ENCODE measurements at regions not wholly inside any gene's neighbourhood (a gene's known extent, or its start where the extent isn't known, plus 50 kb on each side); places are given as distances from the start of the nearest gene placed in this dataset.

- no peak overlapping the region for H3K9ac ChIP-seq (ENCODE audit: low read length)
- no peaks in the 10 kb centered on the region for H3K9me3 ChIP-seq (ENCODE audit: control insufficient read depth, insufficient read depth, low read depth, low read length)
- peaks cover 13% of the 10 kb centered on the region; the same call in 1 of the 2 replicates for H3K27me3 ChIP-seq (ENCODE audit: control insufficient read depth, insufficient read depth, low read length)
- no peaks in the 10 kb centered on the region for H3K36me3 ChIP-seq (ENCODE audit: control insufficient read depth, insufficient read depth, low read length)
- H3K4me3 ChIP-seq (ENCODE audit: low read depth, low read length): no peak overlapping the region
- H3K27ac ChIP-seq (ENCODE audit: low read depth, low read length): no peak overlapping the region
- no peaks in the 10 kb centered on the region for H3K4me1 ChIP-seq (ENCODE audit: control insufficient read depth, insufficient read depth, low read length)
These were observed 109.2 kb upstream of the PHACTR3 start for GRCh38 chr20:59495166-59495565.

DNA sequence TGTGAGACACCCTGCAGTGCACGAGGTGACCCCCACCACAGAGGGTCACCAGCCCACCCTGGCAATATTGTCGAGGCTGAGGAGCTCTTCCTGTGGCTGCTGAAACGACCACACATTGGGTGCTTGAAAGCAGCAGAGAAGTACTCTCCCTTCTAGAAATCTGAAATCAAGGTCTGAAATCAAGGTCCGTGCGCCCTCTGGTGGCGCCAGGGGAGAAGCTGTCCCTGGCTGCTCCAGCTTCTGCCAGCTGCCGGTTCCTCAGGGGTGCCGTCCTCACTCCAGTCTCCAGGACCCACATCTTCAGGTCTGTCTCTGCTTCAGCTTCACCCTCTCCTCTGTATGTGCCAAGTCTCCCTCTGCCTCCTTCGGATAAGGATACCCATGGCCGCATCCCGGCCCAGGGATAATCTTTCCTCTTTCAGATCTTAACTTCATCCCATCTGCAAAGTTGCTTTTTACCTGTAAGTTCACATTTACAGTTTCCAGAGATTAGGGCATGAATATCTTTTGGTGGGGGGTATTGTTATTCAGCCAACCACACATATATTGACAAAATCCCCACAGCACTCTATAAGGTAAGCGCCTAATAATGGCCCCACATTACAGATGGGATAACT is 108.3 kb upstream of the PHACTR3 start:
- Histone ChIP-seq H3K9ac (ENCODE audit: low read length) (no peak overlapping the region), H3K36me3 (ENCODE audit: control insufficient read depth, insufficient read depth, low read length) (no peaks in the 10 kb centered on the region), H3K4me1 (ENCODE audit: control insufficient read depth, insufficient read depth, low read length) (no peaks in the 10 kb centered on the region), H3K27ac (ENCODE audit: low read depth, low read length) (no peak overlapping the region), H3K27me3 (ENCODE audit: control insufficient read depth, insufficient read depth, low read length) (peaks cover 13% of the 10 kb centered on the region; the same call in 1 of the 2 replicates), H3K4me3 (ENCODE audit: low read depth, low read length) (no peak overlapping the region), H3K9me3 (ENCODE audit: control insufficient read depth, insufficient read depth, low read depth, low read length) (no peaks in the 10 kb centered on the region)

- Histone ChIP-seq H3K4me3 (ENCODE audit: low read depth, low read length) (no peak overlapping the region), H3K9ac (ENCODE audit: low read length) (no peak overlapping the region), H3K9me3 (ENCODE audit: control insufficient read depth, insufficient read depth, low read depth, low read length) (no peaks in the 10 kb centered on the region), H3K4me1 (ENCODE audit: control insufficient read depth, insufficient read depth, low read length) (no peaks in the 10 kb centered on the region), H3K36me3 (ENCODE audit: control insufficient read depth, insufficient read depth, low read length) (no peaks in the 10 kb centered on the region), H3K27ac (ENCODE audit: low read depth, low read length) (no peak overlapping the region), H3K27me3 (ENCODE audit: control insufficient read depth, insufficient read depth, low read length) (peaks cover 13% of the 10 kb centered on the region; the same call in 1 of the 2 replicates)
These were observed 106.0 kb upstream of the PHACTR3 start for GRCh38 chr20:59498291-59498690.

GRCh38 chr20:59499863-59500262 is 104.5 kb upstream of the PHACTR3 start:
- no peaks in the 10 kb centered on the region for H3K36me3 ChIP-seq (ENCODE audit: control insufficient read depth, insufficient read depth, low read length)
- H3K27me3 ChIP-seq (ENCODE audit: control insufficient read depth, insufficient read depth, low read length): peaks cover 13% of the 10 kb centered on the region; the same call in 1 of the 2 replicates
- no peak overlapping the region for H3K27ac ChIP-seq (ENCODE audit: low read depth, low read length)
- H3K4me1 ChIP-seq (ENCODE audit: control insufficient read depth, insufficient read depth, low read length): no peaks in the 10 kb centered on the region
- H3K9me3 ChIP-seq (ENCODE audit: control insufficient read depth, insufficient read depth, low read depth, low read length): peaks cover 5% of the 10 kb centered on the region
- no peak overlapping the region for H3K4me3 ChIP-seq (ENCODE audit: low read depth, low read length)
- H3K9ac ChIP-seq (ENCODE audit: low read length): no peak overlapping the region

- no peak overlapping the region for H3K27ac ChIP-seq (ENCODE audit: low read depth, low read length)
- H3K36me3 ChIP-seq (ENCODE audit: control insufficient read depth, insufficient read depth, low read length): no peaks in the 10 kb centered on the region
- peaks cover 5% of the 10 kb centered on the region for H3K9me3 ChIP-seq (ENCODE audit: control insufficient read depth, insufficient read depth, low read depth, low read length)
- no peak overlapping the region for H3K9ac ChIP-seq (ENCODE audit: low read length)
- H3K27me3 ChIP-seq (ENCODE audit: control insufficient read depth, insufficient read depth, low read length): peaks cover 9% of the 10 kb centered on the region; the same call in 1 of the 2 replicates
- no peak overlapping the region for H3K4me3 ChIP-seq (ENCODE audit: low read depth, low read length)
- no peaks in the 10 kb centered on the region for H3K4me1 ChIP-seq (ENCODE audit: control insufficient read depth, insufficient read depth, low read length)
These were observed 95.6 kb upstream of the PHACTR3 start for GRCh38 chr20:59508729-59509128.

GRCh38 chr20:59512651-59513050 is 91.7 kb upstream of the PHACTR3 start:
- Histone ChIP-seq H3K27me3 (ENCODE audit: control insufficient read depth, insufficient read depth, low read length) (peaks cover 20% of the 10 kb centered on the region; the same call in 1 of the 2 replicates), H3K36me3 (ENCODE audit: control insufficient read depth, insufficient read depth, low read length) (no peaks in the 10 kb centered on the region), H3K27ac (ENCODE audit: low read depth, low read length) (no peak overlapping the region), H3K4me3 (ENCODE audit: low read depth, low read length) (no peak overlapping the region), H3K9me3 (ENCODE audit: control insufficient read depth, insufficient read depth, low read depth, low read length) (no peaks in the 10 kb centered on the region), H3K9ac (ENCODE audit: low read length) (no peak overlapping the region), H3K4me1 (ENCODE audit: control insufficient read depth, insufficient read depth, low read length) (no peaks in the 10 kb centered on the region)

- peaks cover 20% of the 10 kb centered on the region; the same call in 1 of the 2 replicates for H3K27me3 ChIP-seq (ENCODE audit: control insufficient read depth, insufficient read depth, low read length)
- no peak overlapping the region for H3K27ac ChIP-seq (ENCODE audit: low read depth, low read length)
- no peaks in the 10 kb centered on the region for H3K4me1 ChIP-seq (ENCODE audit: control insufficient read depth, insufficient read depth, low read length)
- H3K9me3 ChIP-seq (ENCODE audit: control insufficient read depth, insufficient read depth, low read depth, low read length): no peaks in the 10 kb centered on the region
- H3K9ac ChIP-seq (ENCODE audit: low read length): no peak overlapping the region
- no peak overlapping the region for H3K4me3 ChIP-seq (ENCODE audit: low read depth, low read length)
- H3K36me3 ChIP-seq (ENCODE audit: control insufficient read depth, insufficient read depth, low read length): no peaks in the 10 kb centered on the region
These were observed 89.8 kb upstream of the PHACTR3 start for GRCh38 chr20:59514554-59514953.

DNA sequence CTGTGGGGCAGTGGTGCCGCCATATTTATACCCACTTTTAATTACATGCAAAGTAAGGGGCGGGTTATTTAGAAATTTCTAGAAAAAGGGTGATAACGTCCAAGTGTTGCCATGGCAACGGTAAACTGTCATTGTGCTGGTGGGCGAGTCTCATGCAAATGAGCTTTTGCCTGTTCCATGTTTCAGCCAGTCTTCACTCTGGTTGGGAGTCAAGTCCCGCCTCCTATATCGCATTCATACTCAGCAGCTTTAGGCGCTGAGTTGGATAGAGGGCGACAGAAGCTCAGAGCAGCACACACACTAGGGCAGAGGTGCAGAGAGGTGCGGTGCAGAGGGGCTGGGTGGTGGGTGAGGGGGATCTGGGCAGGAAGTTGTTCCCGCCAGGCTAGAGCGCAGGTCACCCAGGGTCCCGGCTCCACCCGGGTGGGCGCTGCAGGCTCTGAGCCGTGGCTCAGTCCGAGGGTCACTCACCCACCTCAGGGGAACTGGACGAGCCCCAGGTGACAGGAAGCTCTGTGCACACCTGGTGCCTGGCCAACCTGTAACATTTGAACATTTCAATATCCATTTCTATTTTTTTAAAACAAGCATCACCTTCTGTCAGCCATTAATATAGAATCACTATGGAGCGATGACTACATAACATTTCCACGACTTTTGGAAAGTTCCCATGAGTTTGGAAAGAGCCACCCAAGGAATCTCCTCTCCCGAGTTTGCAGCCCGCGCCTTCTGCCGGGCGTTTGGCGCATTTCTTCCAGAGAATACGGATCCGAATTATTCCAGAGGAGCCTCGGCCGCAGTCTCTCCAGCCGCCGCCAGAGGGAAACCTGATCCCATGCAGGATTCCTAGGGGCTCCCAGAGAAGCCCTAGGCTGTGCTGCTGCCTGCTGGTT is 89.1 kb upstream of the PHACTR3 start:
- Histone ChIP-seq H3K27me3 (ENCODE audit: control insufficient read depth, insufficient read depth, low read length) (peaks cover 20% of the 10 kb centered on the region; the same call in 1 of the 2 replicates), H3K4me3 (ENCODE audit: low read depth, low read length) (peak overlapping the region; percentile 53), H3K9ac (ENCODE audit: low read length) (no peak overlapping the region), H3K4me1 (ENCODE audit: control insufficient read depth, insufficient read depth, low read length) (no peaks in the 10 kb centered on the region), H3K36me3 (ENCODE audit: control insufficient read depth, insufficient read depth, low read length) (no peaks in the 10 kb centered on the region), H3K27ac (ENCODE audit: low read depth, low read length) (no peak overlapping the region), H3K9me3 (ENCODE audit: control insufficient read depth, insufficient read depth, low read depth, low read length) (no peaks in the 10 kb centered on the region)

- Histone ChIP-seq H3K4me3 (ENCODE audit: low read depth, low read length) (no peak overlapping the region), H3K27me3 (ENCODE audit: control insufficient read depth, insufficient read depth, low read length) (peaks cover 20% of the 10 kb centered on the region; the same call in 1 of the 2 replicates), H3K4me1 (ENCODE audit: control insufficient read depth, insufficient read depth, low read length) (no peaks in the 10 kb centered on the region), H3K9ac (ENCODE audit: low read length) (no peak overlapping the region), H3K9me3 (ENCODE audit: control insufficient read depth, insufficient read depth, low read depth, low read length) (no peaks in the 10 kb centered on the region), H3K27ac (ENCODE audit: low read depth, low read length) (no peak overlapping the region), H3K36me3 (ENCODE audit: control insufficient read depth, insufficient read depth, low read length) (no peaks in the 10 kb centered on the region)
These were observed 88.5 kb upstream of the PHACTR3 start for GRCh38 chr20:59515906-59516209.

GRCh38 chr20:59518881-59519706 is 85.2 kb upstream of the PHACTR3 start:
- no peaks in the 10 kb centered on the region for H3K36me3 ChIP-seq (ENCODE audit: control insufficient read depth, insufficient read depth, low read length)
- H3K4me3 ChIP-seq (ENCODE audit: low read depth, low read length): no peak overlapping the region
- no peak overlapping the region for H3K27ac ChIP-seq (ENCODE audit: low read depth, low read length)
- peaks cover 19% of the 10 kb centered on the region for H3K27me3 ChIP-seq (ENCODE audit: control insufficient read depth, insufficient read depth, low read length)
- H3K9ac ChIP-seq (ENCODE audit: low read length): no peak overlapping the region
- no peaks in the 10 kb centered on the region for H3K4me1 ChIP-seq (ENCODE audit: control insufficient read depth, insufficient read depth, low read length)
- no peaks in the 10 kb centered on the region for H3K9me3 ChIP-seq (ENCODE audit: control insufficient read depth, insufficient read depth, low read depth, low read length)

DNA sequence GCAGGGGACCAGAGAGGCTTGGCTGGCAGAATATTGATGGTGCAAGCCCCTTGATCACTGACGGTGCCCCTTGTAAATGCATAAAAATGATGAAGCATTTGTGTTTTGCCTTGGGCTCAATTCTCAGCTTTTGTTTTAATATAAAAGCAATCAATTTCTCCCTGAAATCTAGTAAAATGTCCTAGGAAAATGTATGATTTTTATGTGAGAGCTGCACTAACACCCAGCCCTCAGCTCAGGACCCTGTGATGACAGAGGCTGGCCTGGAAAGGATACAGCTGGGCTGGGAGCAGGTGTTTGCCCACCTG is 84.7 kb upstream of the PHACTR3 start:
- Histone ChIP-seq H3K9me3 (ENCODE audit: control insufficient read depth, insufficient read depth, low read depth, low read length) (no peaks in the 10 kb centered on the region), H3K9ac (ENCODE audit: low read length) (no peak overlapping the region), H3K4me3 (ENCODE audit: low read depth, low read length) (no peak overlapping the region), H3K27ac (ENCODE audit: low read depth, low read length) (no peak overlapping the region), H3K4me1 (ENCODE audit: control insufficient read depth, insufficient read depth, low read length) (no peaks in the 10 kb centered on the region), H3K27me3 (ENCODE audit: control insufficient read depth, insufficient read depth, low read length) (peaks cover 20% of the 10 kb centered on the region), H3K36me3 (ENCODE audit: control insufficient read depth, insufficient read depth, low read length) (no peaks in the 10 kb centered on the region)

All from HUES6 (cell line).